Ectodermal cell (in vitro differentiated cells): ENCODE measurements at regions not wholly inside any gene's neighbourhood (a gene's known extent, or its start where the extent isn't known, plus 50 kb on each side); places are given as distances from the start of the nearest gene placed in this dataset.

Source experiments
- H3K27ac ChIP-seq: 2 replicates; pipeline ENCODE4 v1.7.0; 2013; ENCODE audit warnings: mild to moderate bottlenecking, low read depth, low read length; ENCODE audit not compliant: insufficient read depth, poor library complexity, severe bottlenecking
- H3K27me3 ChIP-seq: 2 replicates; pipeline ENCODE4 v1.7.0; 2013; ENCODE audit warnings: mild to moderate bottlenecking, low read length; ENCODE audit not compliant: insufficient read depth, control insufficient read depth, poor library complexity, severe bottlenecking
- H3K36me3 ChIP-seq: one replicate; pipeline ENCODE4 v1.7.0; 2013; ENCODE audit warnings: low read length; ENCODE audit not compliant: control insufficient read depth, insufficient read depth
- H3K4me1 ChIP-seq: one replicate; pipeline ENCODE4 v1.7.0; 2013; ENCODE audit warnings: low read length; ENCODE audit not compliant: control insufficient read depth, insufficient read depth
- H3K4me3 ChIP-seq: 2 replicates; pipeline ENCODE4 v1.7.0; 2013; ENCODE audit warnings: low read depth, low read length, control low read depth; ENCODE audit not compliant: insufficient read depth
- H3K9me3 ChIP-seq: 2 replicates; pipeline ENCODE4 v1.7.0; 2013; ENCODE audit warnings: mild to moderate bottlenecking, low read length, moderate library complexity; ENCODE audit not compliant: control insufficient read depth
- WGBS, 2 experiments: methylation state at CpG; one replicate each; pipeline ENCODE4 v1.1.7; 2013; ENCODE audit warnings: missing lambda C conversion rate in 2 of 2; 5-methylcytosine and 5-hydroxymethylcytosine counted together

GRCh38 chr6:141029908-141030307 lies 1102.8 kb upstream of the GJE1 start:
- H3K27ac ChIP-seq = no peak overlapping the region
- no peaks in the 10 kb centered on the region for H3K36me3 ChIP-seq
- H3K27me3 ChIP-seq = no peaks in the 10 kb centered on the region
- no peaks in the 10 kb centered on the region for H3K4me1 ChIP-seq
- no peak overlapping the region for H3K4me3 ChIP-seq
- H3K9me3 ChIP-seq = no peaks in the 10 kb centered on the region
- 100% methylated on average over 1 of the region's 1 CpG for WGBS, 2 experiments

GRCh38 chr6:141028791-141029280 lies 1103.9 kb upstream of the GJE1 start:
- Histone ChIP-seq H3K27ac (no peak overlapping the region), H3K4me1 (no peaks in the 10 kb centered on the region), H3K9me3 (no peaks in the 10 kb centered on the region), H3K36me3 (no peaks in the 10 kb centered on the region), H3K4me3 (no peak overlapping the region), H3K27me3 (no peaks in the 10 kb centered on the region)
- 77 to 83% methylated on average over 2 of the region's 2 CpGs for WGBS, 2 experiments

GRCh38 chr6:141026504-141026903 lies 1106.2 kb upstream of the GJE1 start:
- no peaks in the 10 kb centered on the region for H3K4me1 ChIP-seq
- H3K27ac ChIP-seq = no peak overlapping the region
- no peaks in the 10 kb centered on the region for H3K9me3 ChIP-seq
- H3K27me3 ChIP-seq = no peaks in the 10 kb centered on the region
- no peaks in the 10 kb centered on the region for H3K36me3 ChIP-seq
- WGBS, 2 experiments = 100% methylated on average over 1 of the region's 1 CpG; no CpG with 5 or more reads in 1 of the 2 experiments
- no peak overlapping the region for H3K4me3 ChIP-seq

- H3K27me3 ChIP-seq = no peaks in the 10 kb centered on the region
- H3K36me3 ChIP-seq = no peaks in the 10 kb centered on the region
- 88 to 95% methylated on average over 2 of the region's 2 CpGs for WGBS, 2 experiments
- H3K4me3 ChIP-seq = no peak overlapping the region
- H3K9me3 ChIP-seq = no peaks in the 10 kb centered on the region
- no peaks in the 10 kb centered on the region for H3K4me1 ChIP-seq
- no peak overlapping the region for H3K27ac ChIP-seq
Measured at GRCh38 chr6:141024526-141024925, 1108.2 kb upstream of the GJE1 start.

- Histone ChIP-seq H3K4me3 (no peak overlapping the region), H3K9me3 (no peaks in the 10 kb centered on the region), H3K27ac (no peak overlapping the region), H3K27me3 (no peaks in the 10 kb centered on the region), H3K36me3 (no peaks in the 10 kb centered on the region), H3K4me1 (no peaks in the 10 kb centered on the region)
- WGBS, 2 experiments = 90 to 94% methylated on average over 4 to 5 of the region's 5 CpGs
Measured at GRCh38 chr6:141017941-141018340, 1114.8 kb upstream of the GJE1 start.

- Histone ChIP-seq H3K4me1 (no peaks in the 10 kb centered on the region), H3K4me3 (no peak overlapping the region), H3K27ac (no peak overlapping the region), H3K27me3 (no peaks in the 10 kb centered on the region), H3K36me3 (no peaks in the 10 kb centered on the region), H3K9me3 (no peaks in the 10 kb centered on the region)
- WGBS, 2 experiments = 86 to 97% methylated on average over 2 of the region's 2 CpGs
Measured at GRCh38 chr6:141000917-141001316, 1131.8 kb upstream of the GJE1 start.

- no peaks in the 10 kb centered on the region for H3K27me3 ChIP-seq
- H3K4me1 ChIP-seq = no peaks in the 10 kb centered on the region
- no peaks in the 10 kb centered on the region for H3K9me3 ChIP-seq
- no peaks in the 10 kb centered on the region for H3K36me3 ChIP-seq
- H3K27ac ChIP-seq = no peak overlapping the region
- no CpG with 5 or more reads among the region's 1 CpG for WGBS, 2 experiments
- no peak overlapping the region for H3K4me3 ChIP-seq
Measured at GRCh38 chr6:140993515-140993914, 1139.2 kb upstream of the GJE1 start.

GRCh38 chr6:140992678-140993077 lies 1140.0 kb upstream of the GJE1 start:
- Histone ChIP-seq H3K9me3 (no peaks in the 10 kb centered on the region), H3K4me1 (no peaks in the 10 kb centered on the region), H3K27me3 (no peaks in the 10 kb centered on the region), H3K36me3 (no peaks in the 10 kb centered on the region), H3K27ac (no peak overlapping the region), H3K4me3 (no peak overlapping the region)
- WGBS, 2 experiments = no CpG with 5 or more reads among the region's 1 CpG

- Histone ChIP-seq H3K9me3 (no peaks in the 10 kb centered on the region), H3K27me3 (no peaks in the 10 kb centered on the region), H3K36me3 (no peaks in the 10 kb centered on the region), H3K4me1 (no peaks in the 10 kb centered on the region), H3K4me3 (no peak overlapping the region), H3K27ac (no peak overlapping the region)
Measured at GRCh38 chr6:140988780-140989179, 1143.9 kb upstream of the GJE1 start.

- Histone ChIP-seq H3K36me3 (no peaks in the 10 kb centered on the region), H3K4me3 (no peak overlapping the region), H3K9me3 (no peaks in the 10 kb centered on the region), H3K27me3 (no peaks in the 10 kb centered on the region), H3K4me1 (no peaks in the 10 kb centered on the region), H3K27ac (no peak overlapping the region)
- 86 to 91% methylated on average over 1 of the region's 2 CpGs for WGBS, 2 experiments
Measured at GRCh38 chr6:140987364-140988155, 1145.2 kb upstream of the GJE1 start.
